ENCODE measurements at regions not wholly inside any gene's neighbourhood (a gene's known extent, or its start where the extent isn't known, plus 50 kb on each side); places are given as distances from the start of the nearest gene placed in this dataset.

DNA sequence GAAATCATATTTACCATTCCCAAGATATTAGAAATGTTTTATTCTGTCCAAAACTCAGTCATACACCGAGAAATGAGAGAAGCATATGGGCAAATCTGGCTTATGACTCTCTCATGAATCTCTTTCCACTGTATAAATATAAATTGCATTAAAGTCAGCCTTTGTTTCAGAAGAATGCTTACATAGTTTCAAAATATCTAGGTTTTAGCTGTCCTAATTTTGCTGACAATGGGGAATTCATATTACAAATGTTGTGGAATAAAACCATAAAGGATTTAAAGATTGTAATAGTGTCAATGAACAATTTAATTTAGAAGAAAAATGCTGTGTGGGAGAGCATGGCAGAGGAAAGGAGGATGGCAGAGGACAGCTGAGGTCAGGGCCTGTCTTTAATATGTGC, 185.0 kb upstream of the THSD7A start:
- TF ChIP-seq, protein P1, sequence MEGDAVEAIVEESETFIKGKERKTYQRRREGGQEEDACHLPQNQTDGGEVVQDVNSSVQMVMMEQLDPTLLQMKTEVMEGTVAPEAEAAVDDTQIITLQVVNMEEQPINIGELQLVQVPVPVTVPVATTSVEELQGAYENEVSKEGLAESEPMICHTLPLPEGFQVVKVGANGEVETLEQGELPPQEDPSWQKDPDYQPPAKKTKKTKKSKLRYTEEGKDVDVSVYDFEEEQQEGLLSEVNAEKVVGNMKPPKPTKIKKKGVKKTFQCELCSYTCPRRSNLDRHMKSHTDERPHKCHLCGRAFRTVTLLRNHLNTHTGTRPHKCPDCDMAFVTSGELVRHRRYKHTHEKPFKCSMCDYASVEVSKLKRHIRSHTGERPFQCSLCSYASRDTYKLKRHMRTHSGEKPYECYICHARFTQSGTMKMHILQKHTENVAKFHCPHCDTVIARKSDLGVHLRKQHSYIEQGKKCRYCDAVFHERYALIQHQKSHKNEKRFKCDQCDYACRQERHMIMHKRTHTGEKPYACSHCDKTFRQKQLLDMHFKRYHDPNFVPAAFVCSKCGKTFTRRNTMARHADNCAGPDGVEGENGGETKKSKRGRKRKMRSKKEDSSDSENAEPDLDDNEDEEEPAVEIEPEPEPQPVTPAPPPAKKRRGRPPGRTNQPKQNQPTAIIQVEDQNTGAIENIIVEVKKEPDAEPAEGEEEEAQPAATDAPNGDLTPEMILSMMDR (tag by site-specific recombination; IDR thresholded peaks at IDR 0.05), result no peak
- TF ChIP-seq ZEB2 (tag by site-specific recombination; IDR thresholded peaks at IDR 0.05) (no peak), TCF7L2 (IDR thresholded peaks at IDR 0.05; ENCODE audit: borderline replicate concordance, low read depth, low read length) (no peak), ZNF501 (tag by site-specific recombination; IDR thresholded peaks at IDR 0.05) (no peak), ZNF621 (tag by site-specific recombination; IDR thresholded peaks at IDR 0.05) (no peak), ZNF157 (tag by site-specific recombination; IDR thresholded peaks at IDR 0.05) (no peak), ZNF335 (tag by site-specific recombination; conservative IDR thresholded peaks at IDR 0.05) (no peak), ZNF76 (tag by site-specific recombination; IDR thresholded peaks at IDR 0.05; ENCODE audit: borderline replicate concordance, low read depth) (no peak)
- TF ChIP-seq, protein P2, sequence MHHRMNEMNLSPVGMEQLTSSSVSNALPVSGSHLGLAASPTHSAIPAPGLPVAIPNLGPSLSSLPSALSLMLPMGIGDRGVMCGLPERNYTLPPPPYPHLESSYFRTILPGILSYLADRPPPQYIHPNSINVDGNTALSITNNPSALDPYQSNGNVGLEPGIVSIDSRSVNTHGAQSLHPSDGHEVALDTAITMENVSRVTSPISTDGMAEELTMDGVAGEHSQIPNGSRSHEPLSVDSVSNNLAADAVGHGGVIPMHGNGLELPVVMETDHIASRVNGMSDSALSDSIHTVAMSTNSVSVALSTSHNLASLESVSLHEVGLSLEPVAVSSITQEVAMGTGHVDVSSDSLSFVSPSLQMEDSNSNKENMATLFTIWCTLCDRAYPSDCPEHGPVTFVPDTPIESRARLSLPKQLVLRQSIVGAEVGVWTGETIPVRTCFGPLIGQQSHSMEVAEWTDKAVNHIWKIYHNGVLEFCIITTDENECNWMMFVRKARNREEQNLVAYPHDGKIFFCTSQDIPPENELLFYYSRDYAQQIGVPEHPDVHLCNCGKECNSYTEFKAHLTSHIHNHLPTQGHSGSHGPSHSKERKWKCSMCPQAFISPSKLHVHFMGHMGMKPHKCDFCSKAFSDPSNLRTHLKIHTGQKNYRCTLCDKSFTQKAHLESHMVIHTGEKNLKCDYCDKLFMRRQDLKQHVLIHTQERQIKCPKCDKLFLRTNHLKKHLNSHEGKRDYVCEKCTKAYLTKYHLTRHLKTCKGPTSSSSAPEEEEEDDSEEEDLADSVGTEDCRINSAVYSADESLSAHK (tag by site-specific recombination; IDR thresholded peaks at IDR 0.05), result no peak
- TF ChIP-seq, protein P3, sequence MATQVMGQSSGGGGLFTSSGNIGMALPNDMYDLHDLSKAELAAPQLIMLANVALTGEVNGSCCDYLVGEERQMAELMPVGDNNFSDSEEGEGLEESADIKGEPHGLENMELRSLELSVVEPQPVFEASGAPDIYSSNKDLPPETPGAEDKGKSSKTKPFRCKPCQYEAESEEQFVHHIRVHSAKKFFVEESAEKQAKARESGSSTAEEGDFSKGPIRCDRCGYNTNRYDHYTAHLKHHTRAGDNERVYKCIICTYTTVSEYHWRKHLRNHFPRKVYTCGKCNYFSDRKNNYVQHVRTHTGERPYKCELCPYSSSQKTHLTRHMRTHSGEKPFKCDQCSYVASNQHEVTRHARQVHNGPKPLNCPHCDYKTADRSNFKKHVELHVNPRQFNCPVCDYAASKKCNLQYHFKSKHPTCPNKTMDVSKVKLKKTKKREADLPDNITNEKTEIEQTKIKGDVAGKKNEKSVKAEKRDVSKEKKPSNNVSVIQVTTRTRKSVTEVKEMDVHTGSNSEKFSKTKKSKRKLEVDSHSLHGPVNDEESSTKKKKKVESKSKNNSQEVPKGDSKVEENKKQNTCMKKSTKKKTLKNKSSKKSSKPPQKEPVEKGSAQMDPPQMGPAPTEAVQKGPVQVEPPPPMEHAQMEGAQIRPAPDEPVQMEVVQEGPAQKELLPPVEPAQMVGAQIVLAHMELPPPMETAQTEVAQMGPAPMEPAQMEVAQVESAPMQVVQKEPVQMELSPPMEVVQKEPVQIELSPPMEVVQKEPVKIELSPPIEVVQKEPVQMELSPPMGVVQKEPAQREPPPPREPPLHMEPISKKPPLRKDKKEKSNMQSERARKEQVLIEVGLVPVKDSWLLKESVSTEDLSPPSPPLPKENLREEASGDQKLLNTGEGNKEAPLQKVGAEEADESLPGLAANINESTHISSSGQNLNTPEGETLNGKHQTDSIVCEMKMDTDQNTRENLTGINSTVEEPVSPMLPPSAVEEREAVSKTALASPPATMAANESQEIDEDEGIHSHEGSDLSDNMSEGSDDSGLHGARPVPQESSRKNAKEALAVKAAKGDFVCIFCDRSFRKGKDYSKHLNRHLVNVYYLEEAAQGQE (tag by site-specific recombination; IDR thresholded peaks at IDR 0.05), result no peak
- TF ChIP-seq, protein P4, sequence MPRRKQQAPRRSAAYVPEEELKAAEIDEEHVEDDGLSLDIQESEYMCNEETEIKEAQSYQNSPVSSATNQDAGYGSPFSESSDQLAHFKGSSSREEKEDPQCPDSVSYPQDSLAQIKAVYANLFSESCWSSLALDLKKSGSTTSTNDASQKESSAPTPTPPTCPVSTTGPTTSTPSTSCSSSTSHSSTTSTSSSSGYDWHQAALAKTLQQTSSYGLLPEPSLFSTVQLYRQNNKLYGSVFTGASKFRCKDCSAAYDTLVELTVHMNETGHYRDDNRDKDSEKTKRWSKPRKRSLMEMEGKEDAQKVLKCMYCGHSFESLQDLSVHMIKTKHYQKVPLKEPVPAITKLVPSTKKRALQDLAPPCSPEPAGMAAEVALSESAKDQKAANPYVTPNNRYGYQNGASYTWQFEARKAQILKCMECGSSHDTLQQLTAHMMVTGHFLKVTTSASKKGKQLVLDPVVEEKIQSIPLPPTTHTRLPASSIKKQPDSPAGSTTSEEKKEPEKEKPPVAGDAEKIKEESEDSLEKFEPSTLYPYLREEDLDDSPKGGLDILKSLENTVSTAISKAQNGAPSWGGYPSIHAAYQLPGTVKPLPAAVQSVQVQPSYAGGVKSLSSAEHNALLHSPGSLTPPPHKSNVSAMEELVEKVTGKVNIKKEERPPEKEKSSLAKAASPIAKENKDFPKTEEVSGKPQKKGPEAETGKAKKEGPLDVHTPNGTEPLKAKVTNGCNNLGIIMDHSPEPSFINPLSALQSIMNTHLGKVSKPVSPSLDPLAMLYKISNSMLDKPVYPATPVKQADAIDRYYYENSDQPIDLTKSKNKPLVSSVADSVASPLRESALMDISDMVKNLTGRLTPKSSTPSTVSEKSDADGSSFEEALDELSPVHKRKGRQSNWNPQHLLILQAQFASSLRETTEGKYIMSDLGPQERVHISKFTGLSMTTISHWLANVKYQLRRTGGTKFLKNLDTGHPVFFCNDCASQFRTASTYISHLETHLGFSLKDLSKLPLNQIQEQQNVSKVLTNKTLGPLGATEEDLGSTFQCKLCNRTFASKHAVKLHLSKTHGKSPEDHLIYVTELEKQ (tag by site-specific recombination; IDR thresholded peaks at IDR 0.05; ENCODE audit: borderline replicate concordance), result no peak
- TF ChIP-seq, protein P5, sequence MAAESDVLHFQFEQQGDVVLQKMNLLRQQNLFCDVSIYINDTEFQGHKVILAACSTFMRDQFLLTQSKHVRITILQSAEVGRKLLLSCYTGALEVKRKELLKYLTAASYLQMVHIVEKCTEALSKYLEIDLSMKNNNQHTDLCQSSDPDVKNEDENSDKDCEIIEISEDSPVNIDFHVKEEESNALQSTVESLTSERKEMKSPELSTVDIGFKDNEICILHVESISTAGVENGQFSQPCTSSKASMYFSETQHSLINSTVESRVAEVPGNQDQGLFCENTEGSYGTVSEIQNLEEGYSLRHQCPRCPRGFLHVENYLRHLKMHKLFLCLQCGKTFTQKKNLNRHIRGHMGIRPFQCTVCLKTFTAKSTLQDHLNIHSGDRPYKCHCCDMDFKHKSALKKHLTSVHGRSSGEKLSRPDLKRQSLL (tag by site-specific recombination; IDR thresholded peaks at IDR 0.05), result no peak
- TF ChIP-seq, protein P6, sequence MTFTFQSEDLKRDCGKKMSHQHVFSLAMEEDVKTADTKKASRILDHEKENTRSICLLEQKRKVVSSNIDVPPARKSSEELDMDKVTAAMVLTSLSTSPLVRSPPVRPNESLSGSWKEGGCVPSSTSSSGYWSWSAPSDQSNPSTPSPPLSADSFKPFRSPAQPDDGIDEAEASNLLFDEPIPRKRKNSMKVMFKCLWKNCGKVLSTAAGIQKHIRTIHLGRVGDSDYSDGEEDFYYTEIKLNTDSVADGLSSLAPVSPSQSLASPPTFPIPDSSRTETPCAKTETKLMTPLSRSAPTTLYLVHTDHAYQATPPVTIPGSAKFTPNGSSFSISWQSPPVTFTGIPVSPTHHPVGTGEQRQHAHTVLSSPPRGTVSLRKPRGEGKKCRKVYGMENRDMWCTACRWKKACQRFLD (tag by site-specific recombination; IDR thresholded peaks at IDR 0.05), result no peak

Measured in HEK293 (cell line).